RWPE1 (cell line): ENCODE measurements at regions not wholly inside any gene's neighbourhood (a gene's known extent, or its start where the extent isn't known, plus 50 kb on each side); places are given as distances from the start of the nearest gene placed in this dataset.
"Not testable (repeated sequence)": the region's sequence is repeated elsewhere in the genome, so short reads cannot be mapped to it uniquely, and the experiment has no call there.

Experiments used
- CTCF ChIA-PET: fragments of 350-600 bp; sonication (Branson Sonifier 250); formaldehyde crosslinking; extraction: SDS; loops from one replicate; lab custom pipeline; 2021; lab: Yijun Ruan, JAX
- POLR2A ChIA-PET: fragments of 400-600 bp; formaldehyde crosslinking; extraction: SDS; loops from one replicate; lab custom pipeline; 2020; ENCODE audit warnings: antibody characterized with exemption; ENCODE audit not compliant: low non-redundant PET; lab: Yijun Ruan, JAX
- DNase-seq: peaks from one replicate; pipeline ENCODE4 v3.0.0; 2012; ENCODE audit warnings: low spot score
- H3K27ac ChIP-seq: fragments of 450-650 bp; 2 replicates; pipeline ENCODE4 v1.5.1; 2017
- TF ChIP-seq, protein P1 (sequence below): fragments of 450-650 bp; conservative IDR thresholded peaks from 2 replicates; pipeline ENCODE4 v1.5.1; 2017; ENCODE audit warnings: low read depth, mild to moderate bottlenecking

DNA sequence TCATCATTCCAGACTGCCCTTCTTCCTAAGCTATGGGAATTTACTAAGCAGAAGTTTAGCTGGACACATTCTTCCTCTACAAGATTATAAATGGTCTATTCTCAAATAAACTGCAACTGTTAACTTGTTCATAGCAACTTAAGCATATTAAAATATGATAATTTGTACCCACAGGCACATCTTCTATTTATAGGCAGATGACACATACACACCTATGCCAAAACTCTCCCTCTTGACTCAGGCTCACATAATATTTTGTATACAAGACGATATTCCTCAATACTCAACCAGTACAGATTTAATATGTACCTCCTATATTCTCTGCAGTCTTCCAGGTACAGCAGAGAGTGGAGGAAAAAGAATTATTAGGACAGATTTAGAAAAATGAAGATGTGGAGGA, 232.7 kb upstream of the KIAA1217 start:
- H3K27ac ChIP-seq, result no peak overlapping the region
- no peak for DNase-seq
- TF ChIP-seq, protein P1, sequence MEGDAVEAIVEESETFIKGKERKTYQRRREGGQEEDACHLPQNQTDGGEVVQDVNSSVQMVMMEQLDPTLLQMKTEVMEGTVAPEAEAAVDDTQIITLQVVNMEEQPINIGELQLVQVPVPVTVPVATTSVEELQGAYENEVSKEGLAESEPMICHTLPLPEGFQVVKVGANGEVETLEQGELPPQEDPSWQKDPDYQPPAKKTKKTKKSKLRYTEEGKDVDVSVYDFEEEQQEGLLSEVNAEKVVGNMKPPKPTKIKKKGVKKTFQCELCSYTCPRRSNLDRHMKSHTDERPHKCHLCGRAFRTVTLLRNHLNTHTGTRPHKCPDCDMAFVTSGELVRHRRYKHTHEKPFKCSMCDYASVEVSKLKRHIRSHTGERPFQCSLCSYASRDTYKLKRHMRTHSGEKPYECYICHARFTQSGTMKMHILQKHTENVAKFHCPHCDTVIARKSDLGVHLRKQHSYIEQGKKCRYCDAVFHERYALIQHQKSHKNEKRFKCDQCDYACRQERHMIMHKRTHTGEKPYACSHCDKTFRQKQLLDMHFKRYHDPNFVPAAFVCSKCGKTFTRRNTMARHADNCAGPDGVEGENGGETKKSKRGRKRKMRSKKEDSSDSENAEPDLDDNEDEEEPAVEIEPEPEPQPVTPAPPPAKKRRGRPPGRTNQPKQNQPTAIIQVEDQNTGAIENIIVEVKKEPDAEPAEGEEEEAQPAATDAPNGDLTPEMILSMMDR, result no peak
- ChIA-PET POLR2A (no interaction called here), CTCF (interaction anchor here (0.8 kb wide), 1 partner anchor 869 kb away, joined by 3 read pairs; no protein-coding TSS in a partner anchor)

DNA sequence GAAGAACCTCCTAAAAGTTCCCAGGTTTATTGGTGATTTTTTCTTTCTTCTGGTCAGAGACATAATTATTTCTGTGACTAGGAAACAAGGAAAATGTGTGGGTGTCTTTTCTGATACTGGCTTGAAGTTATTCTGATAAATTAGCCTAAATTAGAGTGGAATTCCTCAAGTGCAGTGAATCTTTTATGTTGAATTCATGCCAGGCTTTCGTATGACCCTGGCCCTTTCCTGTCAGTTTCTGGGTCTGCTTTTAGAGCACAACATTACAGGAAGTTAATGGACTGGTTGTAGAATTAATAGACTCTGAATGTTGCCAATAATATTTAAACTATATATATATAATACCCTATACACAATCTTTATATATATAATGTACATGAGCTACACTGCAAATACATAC, 230.6 kb upstream of the KIAA1217 start:
- TF ChIP-seq, protein P1, result no peak
- ChIA-PET CTCF (no interaction called here), POLR2A (no interaction called here)
- no peak for DNase-seq
- no peak overlapping the region for H3K27ac ChIP-seq

DNA sequence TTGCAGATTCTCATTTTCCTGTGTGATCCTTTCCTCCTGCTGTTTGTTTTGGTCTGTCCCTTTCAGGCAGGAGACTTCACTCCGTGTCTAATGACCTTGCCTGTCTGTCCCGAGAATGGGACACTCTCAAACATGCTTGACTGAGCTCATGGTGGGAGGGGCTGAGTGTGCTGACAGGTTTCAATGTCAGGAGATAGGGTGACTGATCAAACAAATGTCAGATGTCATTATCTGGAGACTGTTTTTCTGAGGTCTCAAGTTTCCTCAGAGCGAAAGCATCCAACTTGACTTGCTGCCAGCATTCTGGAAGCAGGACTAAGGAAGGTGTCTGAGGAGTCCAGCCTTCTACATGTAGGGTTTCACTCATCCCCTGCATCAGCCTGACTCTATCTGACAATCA, 228.8 kb upstream of the KIAA1217 start:
- no peak overlapping the region for H3K27ac ChIP-seq
- ChIA-PET POLR2A (no interaction called here), CTCF (interaction anchor here (1.1 kb wide), 1 partner anchor 15 kb away, joined by 3 read pairs; no protein-coding TSS in a partner anchor)
- DNase-seq, result no peak
- TF ChIP-seq, protein P1, result no peak

DNA sequence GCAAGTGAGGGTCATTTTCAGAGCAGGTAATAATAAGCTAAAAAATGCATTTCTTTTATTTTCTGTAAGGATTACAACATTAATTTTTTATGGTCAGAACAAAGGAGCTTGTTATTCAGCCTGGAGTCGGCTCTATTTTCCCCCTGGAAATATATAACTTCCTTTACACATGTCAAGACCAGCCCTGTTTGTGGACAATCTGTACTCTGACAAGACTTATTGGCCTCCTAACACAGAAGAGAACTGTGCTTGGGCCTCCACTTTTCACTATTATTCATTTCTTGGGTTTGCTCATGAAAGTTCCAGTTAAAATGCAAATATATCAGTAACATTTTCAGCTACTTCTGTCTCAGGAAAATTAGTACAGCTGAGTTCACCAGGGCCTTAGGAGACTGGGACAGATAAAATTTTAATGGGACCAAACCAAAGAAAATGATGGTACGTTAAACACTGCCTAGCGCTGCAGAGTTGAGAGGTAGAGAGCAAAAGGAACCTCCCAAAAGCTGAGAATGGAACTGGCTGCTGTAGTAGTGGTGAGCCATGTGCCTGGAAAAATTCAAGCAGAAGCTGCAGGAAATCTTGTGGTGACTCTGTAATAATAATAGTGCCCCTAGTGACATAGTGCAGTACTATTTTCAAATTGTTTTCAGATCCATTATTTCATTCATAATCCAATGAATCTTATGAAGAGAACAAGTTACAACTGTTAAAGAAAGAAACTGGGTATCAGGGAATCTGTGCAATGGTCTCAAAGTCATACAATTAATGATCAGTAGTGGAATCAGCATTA, 227.2 kb upstream of the KIAA1217 start:
- ChIA-PET CTCF (interaction anchor here (0.6 kb wide), 2 partner anchors 1018 to 1546 kb away, joined by 3 to 5 read pairs; no protein-coding TSS in a partner anchor), POLR2A (no interaction called here)
- DNase-seq, result no peak
- no peak overlapping the region for H3K27ac ChIP-seq
- TF ChIP-seq, protein P1, result no peak

DNA sequence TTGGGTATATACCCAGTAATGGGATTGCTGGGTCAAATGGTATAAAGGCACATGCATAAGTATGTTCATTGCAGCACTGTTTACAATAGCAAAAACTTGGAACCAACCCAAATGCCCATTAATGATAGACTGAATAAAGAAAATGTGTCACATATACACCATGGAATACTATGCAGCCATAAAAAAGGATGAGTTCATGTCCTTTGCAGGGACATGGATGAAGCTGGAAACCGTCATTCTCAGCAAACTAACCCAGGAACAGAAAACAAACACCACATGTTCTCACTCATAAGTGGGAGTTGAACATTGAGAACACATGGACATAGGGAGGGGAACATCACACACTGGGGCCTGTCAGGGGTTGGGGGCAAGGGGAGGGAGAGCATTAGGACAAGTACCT, 224.5 kb upstream of the KIAA1217 start:
- POLR2A ChIA-PET, DNase-seq, H3K27ac ChIP-seq: not testable (repeated sequence)
- CTCF ChIA-PET, result interaction anchor here (0.9 kb wide), 1 partner anchor 10 kb away, joined by 3 read pairs; no protein-coding TSS in a partner anchor

DNA sequence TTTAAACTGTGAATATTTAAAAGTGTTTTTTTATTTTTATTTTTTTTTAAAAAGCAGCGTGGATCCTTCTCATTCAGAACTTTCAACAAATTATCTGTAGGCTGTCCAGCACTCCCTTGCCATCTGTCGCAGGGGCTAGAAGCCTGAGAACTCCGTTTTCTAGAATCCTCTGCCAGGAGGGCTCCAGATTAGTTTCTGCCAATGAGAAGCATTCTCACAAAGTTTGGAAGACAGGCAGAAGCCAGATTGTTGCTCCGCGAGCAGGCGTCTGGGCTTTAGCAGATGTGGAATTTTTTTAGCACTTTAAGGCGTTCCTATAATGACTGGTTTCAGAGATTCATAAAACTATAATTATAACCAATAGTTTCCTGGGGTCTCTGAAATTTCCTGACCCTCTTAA, 220.9 kb upstream of the KIAA1217 start:
- CTCF ChIA-PET, result no interaction called here
- no peak overlapping the region for H3K27ac ChIP-seq
- POLR2A ChIA-PET, result no interaction called here
- TF ChIP-seq, protein P1, result no peak
- DNase-seq, result no peak
